ENCODE measurements at regions not wholly inside any gene's neighbourhood (a gene's known extent, or its start where the extent isn't known, plus 50 kb on each side); places are given as distances from the start of the nearest gene placed in this dataset.
"Not testable (repeated sequence)": the region's sequence is repeated elsewhere in the genome, so short reads cannot be mapped to it uniquely, and the experiment has no call there.

GRCh38 chr6:112649853-112650252, 302.7 kb downstream of the RFPL4B start:
- DNase-seq (ENCODE audit: low read depth in 2 of 2): no peak

DNA sequence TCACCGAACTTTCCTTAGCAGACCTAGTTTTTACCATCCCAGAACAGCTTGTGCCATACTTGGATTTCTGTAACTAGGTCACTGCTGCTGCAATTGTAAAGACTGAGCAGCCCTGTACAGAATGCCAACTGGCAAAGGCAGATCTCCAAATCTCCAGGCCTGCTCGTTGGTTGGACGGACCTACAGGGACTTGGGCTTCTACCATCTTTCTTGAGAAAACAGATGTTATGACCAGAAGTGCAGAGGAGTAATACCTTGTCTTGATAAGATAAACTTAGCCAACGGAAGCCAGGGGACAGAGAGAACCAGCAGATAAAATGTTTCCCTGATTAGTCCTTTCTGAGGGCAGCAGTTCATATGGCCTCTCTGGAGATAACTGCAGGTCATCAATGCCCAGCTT, 304.1 kb downstream of the RFPL4B start:
- no peak for DNase-seq (ENCODE audit: low read depth in 2 of 2)

DNA sequence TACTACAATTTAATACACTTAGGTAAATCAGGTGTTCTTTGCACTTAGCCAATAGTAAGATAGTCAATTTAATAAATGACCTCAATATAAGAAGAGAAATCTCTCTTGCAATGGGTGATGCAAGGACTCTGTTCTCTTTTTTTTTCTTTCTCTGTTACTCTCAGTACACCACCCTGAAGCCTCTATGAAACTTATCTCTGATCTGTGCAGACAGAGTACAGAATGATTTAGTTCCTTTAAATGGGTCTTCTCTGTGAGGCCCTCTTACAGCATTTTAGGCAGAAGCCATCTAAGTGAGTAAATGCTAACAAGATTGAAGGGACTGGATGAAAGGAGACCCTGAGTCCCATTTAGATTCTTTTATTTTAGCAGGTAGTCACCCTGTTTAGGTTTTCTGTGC, 312.8 kb downstream of the RFPL4B start:
- DNase-seq (ENCODE audit: low read depth in 2 of 2): no peak

DNA sequence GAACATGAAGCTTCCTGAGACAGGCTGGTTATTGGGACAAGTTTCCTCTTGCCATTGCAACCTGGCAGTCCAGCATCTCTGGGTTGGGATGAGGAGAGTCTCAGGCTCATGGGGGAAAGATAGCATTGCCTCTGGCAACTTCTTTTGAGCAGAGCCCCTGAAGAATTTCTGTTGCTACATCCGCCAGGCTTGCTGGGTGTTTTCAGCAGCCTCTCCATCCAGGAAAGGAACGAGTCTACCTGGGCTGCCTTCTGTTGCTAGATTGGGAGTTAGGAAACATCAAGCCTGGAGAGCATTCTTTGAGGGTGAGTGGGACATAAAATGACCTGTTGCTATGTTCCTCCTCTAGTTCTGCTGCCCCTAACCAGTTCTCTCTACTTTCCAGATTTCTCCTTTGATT, 313.5 kb downstream of the RFPL4B start:
- no peak for DNase-seq (ENCODE audit: low read depth in 2 of 2)

DNA sequence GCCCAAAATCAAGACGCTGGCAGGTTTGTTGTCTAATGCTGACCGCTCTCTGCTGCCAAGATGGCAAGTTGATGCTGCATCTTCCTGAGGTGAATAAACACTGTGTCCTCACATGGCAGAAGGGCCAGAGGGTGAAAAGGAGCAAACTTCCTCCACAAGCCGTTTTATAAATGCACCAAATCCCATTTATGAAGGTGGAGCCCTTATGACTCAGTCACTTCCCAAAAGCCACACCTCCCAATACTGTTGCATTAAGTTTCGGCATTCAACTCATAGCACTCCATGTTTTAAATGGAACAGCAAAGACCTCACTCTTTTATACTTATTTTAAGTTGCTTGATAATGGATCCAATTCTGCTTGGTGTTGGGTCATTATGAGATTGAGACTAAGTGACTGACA, 316.6 kb downstream of the RFPL4B start:
- DNase-seq (ENCODE audit: low read depth in 2 of 2): no peak

GRCh38 chr6:112665114-112665513, 318.0 kb downstream of the RFPL4B start:
- DNase-seq (ENCODE audit: low read depth in 2 of 2): no peak

DNA sequence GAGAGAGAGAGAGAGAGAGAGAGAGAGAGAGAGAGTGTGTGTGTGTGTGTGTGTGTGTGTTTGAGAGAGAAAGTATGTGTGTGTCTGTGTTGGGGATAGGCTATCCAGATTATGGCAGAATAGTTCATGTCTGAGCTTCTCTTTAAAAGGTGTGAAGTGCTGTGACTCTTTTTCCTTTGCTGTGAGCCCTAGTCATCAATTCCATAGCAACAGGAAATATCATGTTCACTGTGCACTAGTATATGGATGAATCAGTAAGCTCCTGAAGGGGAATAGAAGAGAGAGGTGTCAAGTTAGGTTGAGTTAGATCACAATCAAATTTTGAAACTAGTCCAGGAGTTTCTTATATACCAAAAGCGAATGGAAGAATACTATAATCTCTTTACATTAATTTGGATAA, 318.7 kb downstream of the RFPL4B start:
- DNase-seq (ENCODE audit: low read depth in 2 of 2): no peak

GRCh38 chr6:112667427-112667826, 320.3 kb downstream of the RFPL4B start:
- DNase-seq (ENCODE audit: low read depth in 2 of 2): no peak

DNA sequence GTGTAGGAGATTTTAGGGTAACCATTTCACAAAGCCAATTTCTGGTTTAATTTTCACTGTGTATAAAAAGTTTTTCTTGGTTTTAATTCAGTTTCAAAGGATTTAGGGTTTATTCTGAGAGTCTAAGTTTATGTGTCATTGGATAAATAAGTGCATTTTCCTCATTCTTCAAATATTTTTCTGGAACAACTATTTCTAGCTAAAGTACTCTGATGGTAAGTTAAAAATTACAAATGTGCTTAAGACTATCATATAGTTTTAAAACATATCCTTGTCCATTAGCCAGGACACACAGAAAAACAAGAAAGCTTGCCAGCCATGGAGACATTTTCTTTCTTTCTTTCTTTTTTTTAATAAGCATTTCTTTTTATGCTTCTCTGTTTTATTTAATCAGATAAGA, 333.0 kb downstream of the RFPL4B start:
- DNase-seq (ENCODE audit: low read depth in 2 of 2): no peak

- DNase-seq (ENCODE audit: low read depth in 2 of 2): no peak
Observed at GRCh38 chr6:112682071-112682470, 334.9 kb downstream of the RFPL4B start.

- no peak for DNase-seq (ENCODE audit: low read depth in 2 of 2)
Observed at GRCh38 chr6:112683106-112683505, 336.0 kb downstream of the RFPL4B start.

DNA sequence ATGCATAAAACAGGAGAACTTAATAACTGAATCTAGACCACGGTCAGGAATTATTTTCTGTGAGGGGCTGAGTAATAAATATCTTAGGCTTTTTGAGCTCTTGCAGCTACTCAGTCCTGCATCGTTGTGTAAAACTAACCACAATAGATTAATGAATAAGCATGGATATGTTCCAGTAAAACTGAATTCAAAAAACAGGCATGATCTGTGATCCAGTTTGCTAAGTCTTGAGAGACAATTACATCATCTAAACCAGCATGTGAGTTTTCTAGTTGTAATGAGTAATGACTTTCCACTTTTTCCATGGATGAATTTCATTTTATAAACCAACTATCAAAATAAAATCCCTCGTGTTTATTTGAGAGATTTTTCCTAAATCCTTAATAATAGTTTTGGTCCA, 336.8 kb downstream of the RFPL4B start:
- DNase-seq (ENCODE audit: low read depth in 2 of 2): no peak

- not testable (repeated sequence) for DNase-seq (ENCODE audit: low read depth in 2 of 2)
Observed at GRCh38 chr6:112685521-112686220, 338.5 kb downstream of the RFPL4B start.

GRCh38 chr6:112688487-112689165, 341.5 kb downstream of the RFPL4B start:
- not testable (repeated sequence) for DNase-seq (ENCODE audit: low read depth in 2 of 2)

GRCh38 chr6:112689183-112689858, 342.2 kb downstream of the RFPL4B start:
- DNase-seq (ENCODE audit: low read depth in 2 of 2): not testable (repeated sequence)

- DNase-seq (ENCODE audit: low read depth in 2 of 2): no peak
Observed at GRCh38 chr6:112690497-112691202, 343.5 kb downstream of the RFPL4B start.

DNA sequence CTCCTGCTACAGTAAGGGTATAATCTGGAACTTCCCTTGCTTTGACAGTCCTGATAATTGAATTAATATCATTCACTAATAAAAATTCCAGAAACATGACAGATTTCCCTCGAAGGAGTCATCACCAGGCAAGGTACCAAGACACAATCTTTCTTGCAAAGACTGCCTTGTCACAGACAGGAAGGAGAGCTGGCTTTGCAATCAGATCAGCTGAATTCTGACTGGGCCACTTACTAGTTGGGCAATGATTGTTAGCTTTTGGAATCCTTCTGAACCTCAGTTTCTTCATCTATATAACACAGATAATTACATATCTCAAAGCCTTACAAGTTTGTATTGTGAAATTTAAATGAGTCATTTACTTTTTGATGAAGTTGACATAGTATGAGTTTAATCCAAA, 344.2 kb downstream of the RFPL4B start:
- DNase-seq (ENCODE audit: low read depth in 2 of 2): no peak

DNA sequence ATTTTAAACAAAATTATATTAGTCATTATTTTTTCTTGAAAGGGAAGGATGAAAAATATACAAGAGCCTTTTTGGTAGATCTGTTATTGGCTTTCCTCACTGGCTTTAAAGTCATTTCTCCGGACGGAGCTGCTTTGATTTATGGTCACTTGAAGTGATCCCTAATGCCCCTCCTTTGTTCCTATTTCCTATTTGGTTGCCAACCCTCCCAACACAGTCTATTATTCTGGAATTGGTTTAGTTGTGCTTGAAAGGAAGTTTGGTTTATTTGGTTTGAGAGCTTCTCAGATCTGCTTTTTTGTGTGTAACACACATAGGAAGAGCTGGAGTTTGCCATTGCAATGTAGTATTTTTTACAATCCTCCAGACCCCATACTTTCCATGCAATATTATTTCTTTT, 347.9 kb downstream of the RFPL4B start:
- DNase-seq (ENCODE audit: low read depth in 2 of 2): no peak

GRCh38 chr6:112697265-112697664, 350.1 kb downstream of the RFPL4B start:
- no peak for DNase-seq (ENCODE audit: low read depth in 2 of 2)

GRCh38 chr6:112701201-112701600, 354.1 kb downstream of the RFPL4B start:
- no peak for DNase-seq (ENCODE audit: low read depth in 2 of 2)

DNA sequence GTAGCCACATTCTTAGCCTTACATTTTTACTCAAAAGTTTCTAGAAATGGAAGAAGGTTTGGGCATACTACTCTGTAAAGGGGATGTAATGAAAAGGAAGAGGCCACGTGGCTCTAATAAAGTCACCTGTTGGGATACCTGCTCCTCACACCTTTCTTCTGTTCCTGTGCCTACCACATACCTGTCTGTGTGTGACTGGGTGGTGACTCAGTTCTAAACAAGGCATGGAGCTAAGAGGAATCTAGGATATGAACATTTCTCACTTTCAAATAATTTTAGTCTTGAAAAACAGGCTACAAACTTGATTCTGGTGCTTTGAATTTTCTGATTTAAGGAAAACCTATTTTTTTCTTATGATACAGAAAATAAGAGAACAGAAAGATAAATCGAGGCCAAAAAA, 363.6 kb downstream of the RFPL4B start:
- DNase-seq (ENCODE audit: low read depth in 2 of 2): no peak

- DNase-seq (ENCODE audit: low read depth in 2 of 2): no peak
Observed at GRCh38 chr6:112713402-112713801, 366.3 kb downstream of the RFPL4B start.
